Astrocyte of the spinal cord (primary cell): ENCODE measurements at regions not wholly inside any gene's neighbourhood (a gene's known extent, or its start where the extent isn't known, plus 50 kb on each side); places are given as distances from the start of the nearest gene placed in this dataset.
A peak's percentile ranks its signal among the peaks of the same experiment; 100 is the strongest.

ENCODE experiments used
- DNase-seq: peaks from one replicate; pipeline ENCODE4 v3.0.0; 2011; ENCODE audit warnings: low read depth, low spot score
- H3K4me3 ChIP-seq: 2 replicates; pipeline ENCODE4 v1.5.1; 2011; ENCODE audit warnings: low read depth, mild to moderate bottlenecking, low read length, moderate library complexity
- CTCF ChIP-seq: IDR thresholded peaks from 2 replicates; pipeline ENCODE4 v1.5.1; 2012; ENCODE audit warnings: low read depth, mild to moderate bottlenecking, low read length, inconsistent platforms
- in situ Hi-C: cut with HindIII; loops from 2 replicates; pipeline ENCODE4 v1.10.0; 2017; ENCODE audit warnings: low sequenced_read_pairs

GRCh38 chr12:16681196-16681595 is 75.2 kb upstream of the LMO3 start:
- TF ChIP-seq CTCF: no peak
- in situ Hi-C loops: no loop called here
- DNase-seq: no peak
- H3K4me3 ChIP-seq: no peak overlapping the region

- H3K4me3 ChIP-seq: no peak overlapping the region
- no peak for DNase-seq
- no peak for TF ChIP-seq CTCF
- in situ Hi-C loops: no loop called here
These were observed 69.5 kb upstream of the LMO3 start for GRCh38 chr12:16675438-16675837.

- no peak for DNase-seq
- in situ Hi-C loops: no loop called here
- no peak overlapping the region for H3K4me3 ChIP-seq
- no peak for TF ChIP-seq CTCF
These were observed 68.9 kb upstream of the LMO3 start for GRCh38 chr12:16674885-16675284.

- in situ Hi-C loops: no loop called here
- peak; percentile 28 for DNase-seq
- no peak for TF ChIP-seq CTCF
- H3K4me3 ChIP-seq: no peak overlapping the region
These were observed 64.6 kb upstream of the LMO3 start for GRCh38 chr12:16670456-16671050.

GRCh38 chr12:16669756-16670155 is 63.8 kb upstream of the LMO3 start:
- no peak for TF ChIP-seq CTCF
- no peak overlapping the region for H3K4me3 ChIP-seq
- in situ Hi-C loops: no loop called here
- no peak for DNase-seq

- in situ Hi-C loops: no loop called here
- DNase-seq: no peak
- TF ChIP-seq CTCF: no peak
- no peak overlapping the region for H3K4me3 ChIP-seq
These were observed 62.2 kb upstream of the LMO3 start for GRCh38 chr12:16668198-16668597.

GRCh38 chr12:16658699-16659098 is 52.7 kb upstream of the LMO3 start:
- DNase-seq: no peak

More at GRCh38 chr12:16658699-16659098, 52.7 kb upstream of the LMO3 start:
- H3K4me3 ChIP-seq: no peak overlapping the region
- TF ChIP-seq CTCF: no peak
- in situ Hi-C loops: no loop called here
